ENCODE measurements at regions not wholly inside any gene's neighbourhood (a gene's known extent, or its start where the extent isn't known, plus 50 kb on each side); places are given as distances from the start of the nearest gene placed in this dataset.

- Histone ChIP-seq H3K79me2 (ENCODE audit: low read length) (no peaks in the 10 kb centered on the region), H3K27me3 (ENCODE audit: low read depth, low read length) (no peaks in the 10 kb centered on the region), H3K4me2 (ENCODE audit: low read length) (peak overlapping the region; percentile 61), H3K9me3 (ENCODE audit: insufficient read depth, low read length) (no peaks in the 10 kb centered on the region), H3K4me1 (ENCODE audit: low read length) (peaks cover 19% of the 10 kb centered on the region), H3K9ac (ENCODE audit: low read length) (no peak overlapping the region), H4K20me1 (ENCODE audit: insufficient read depth, low read length) (no peaks in the 10 kb centered on the region), H3K4me3 (ENCODE audit: low read length) (peak overlapping the region; percentile 26), H3K36me3 (replicated peaks; ENCODE audit: low read depth, low read length) (no peaks in the 10 kb centered on the region), H2AFZ (ENCODE audit: low read depth, low read length) (peak overlapping the region; percentile 37), H3K27ac (ENCODE audit: low read length) (no peak overlapping the region)
- TF ChIP-seq CTCF (IDR thresholded peaks at IDR 0.05; ENCODE audit: low read depth, low read length) (no peak), EZH2phosphoT487 (IDR thresholded peaks at IDR 0.05; ENCODE audit: low read depth) (no peak)
These were observed 370.6 kb downstream of the PTPRC start for GRCh38 chr1:199009447-199009846.

- TF ChIP-seq CTCF (IDR thresholded peaks at IDR 0.05; ENCODE audit: low read depth, low read length): no peak
- TF ChIP-seq EZH2phosphoT487 (IDR thresholded peaks at IDR 0.05; ENCODE audit: low read depth): no peak
- Histone ChIP-seq H3K4me3 (ENCODE audit: low read length) (no peak overlapping the region), H2AFZ (ENCODE audit: low read depth, low read length) (no peak overlapping the region), H4K20me1 (ENCODE audit: insufficient read depth, low read length) (no peaks in the 10 kb centered on the region), H3K36me3 (replicated peaks; ENCODE audit: low read depth, low read length) (no peaks in the 10 kb centered on the region), H3K27me3 (ENCODE audit: low read depth, low read length) (no peaks in the 10 kb centered on the region), H3K27ac (ENCODE audit: low read length) (no peak overlapping the region), H3K4me1 (ENCODE audit: low read length) (peaks cover 19% of the 10 kb centered on the region), H3K9me3 (ENCODE audit: insufficient read depth, low read length) (no peaks in the 10 kb centered on the region), H3K4me2 (ENCODE audit: low read length) (no peak overlapping the region), H3K9ac (ENCODE audit: low read length) (no peak overlapping the region), H3K79me2 (ENCODE audit: low read length) (no peaks in the 10 kb centered on the region)
These were observed 371.7 kb downstream of the PTPRC start for GRCh38 chr1:199010492-199010891.

- Histone ChIP-seq H3K9ac (ENCODE audit: low read length) (no peak overlapping the region), H3K4me1 (ENCODE audit: low read length) (peaks cover 19% of the 10 kb centered on the region), H2AFZ (ENCODE audit: low read depth, low read length) (no peak overlapping the region), H4K20me1 (ENCODE audit: insufficient read depth, low read length) (no peaks in the 10 kb centered on the region), H3K27me3 (ENCODE audit: low read depth, low read length) (no peaks in the 10 kb centered on the region), H3K79me2 (ENCODE audit: low read length) (no peaks in the 10 kb centered on the region), H3K4me3 (ENCODE audit: low read length) (no peak overlapping the region), H3K9me3 (ENCODE audit: insufficient read depth, low read length) (no peaks in the 10 kb centered on the region), H3K36me3 (replicated peaks; ENCODE audit: low read depth, low read length) (no peaks in the 10 kb centered on the region), H3K27ac (ENCODE audit: low read length) (no peak overlapping the region), H3K4me2 (ENCODE audit: low read length) (no peak overlapping the region)
- TF ChIP-seq CTCF (IDR thresholded peaks at IDR 0.05; ENCODE audit: low read depth, low read length) (no peak), EZH2phosphoT487 (IDR thresholded peaks at IDR 0.05; ENCODE audit: low read depth) (no peak)
These were observed 372.1 kb downstream of the PTPRC start for GRCh38 chr1:199010933-199011332.

GRCh38 chr1:199015799-199016198 is 377.0 kb downstream of the PTPRC start:
- no peak for TF ChIP-seq CTCF (IDR thresholded peaks at IDR 0.05; ENCODE audit: low read depth, low read length)
- Histone ChIP-seq H3K9me3 (ENCODE audit: insufficient read depth, low read length) (no peaks in the 10 kb centered on the region), H3K4me3 (ENCODE audit: low read length) (no peak overlapping the region), H4K20me1 (ENCODE audit: insufficient read depth, low read length) (no peaks in the 10 kb centered on the region), H3K4me1 (ENCODE audit: low read length) (no peaks in the 10 kb centered on the region), H3K27ac (ENCODE audit: low read length) (no peak overlapping the region), H3K36me3 (replicated peaks; ENCODE audit: low read depth, low read length) (no peaks in the 10 kb centered on the region), H3K4me2 (ENCODE audit: low read length) (no peak overlapping the region), H3K9ac (ENCODE audit: low read length) (no peak overlapping the region), H3K79me2 (ENCODE audit: low read length) (no peaks in the 10 kb centered on the region), H2AFZ (ENCODE audit: low read depth, low read length) (no peak overlapping the region), H3K27me3 (ENCODE audit: low read depth, low read length) (no peaks in the 10 kb centered on the region)

Measured in OCI-LY3 (cell line).